HG03354 (cell line): ENCODE measurements at regions not wholly inside any gene's neighbourhood (a gene's known extent, or its start where the extent isn't known, plus 50 kb on each side); places are given as distances from the start of the nearest gene placed in this dataset.
"Not testable (repeated sequence)": the region's sequence is repeated elsewhere in the genome, so short reads cannot be mapped to it uniquely, and the experiment has no call there.

ENCODE experiments used
- ATAC-seq: cut with Tn5 transposase; IDR thresholded peaks from one replicate; pipeline ENCODE4 v1.9.1; 2021; ENCODE audit warnings: mild to moderate bottlenecking; ENCODE audit not compliant: unreplicated experiment, poor library complexity, severe bottlenecking

GRCh38 chr17:31798205-31798724, 60.8 kb downstream of the COPRS start:
- ATAC-seq, result no peak

DNA sequence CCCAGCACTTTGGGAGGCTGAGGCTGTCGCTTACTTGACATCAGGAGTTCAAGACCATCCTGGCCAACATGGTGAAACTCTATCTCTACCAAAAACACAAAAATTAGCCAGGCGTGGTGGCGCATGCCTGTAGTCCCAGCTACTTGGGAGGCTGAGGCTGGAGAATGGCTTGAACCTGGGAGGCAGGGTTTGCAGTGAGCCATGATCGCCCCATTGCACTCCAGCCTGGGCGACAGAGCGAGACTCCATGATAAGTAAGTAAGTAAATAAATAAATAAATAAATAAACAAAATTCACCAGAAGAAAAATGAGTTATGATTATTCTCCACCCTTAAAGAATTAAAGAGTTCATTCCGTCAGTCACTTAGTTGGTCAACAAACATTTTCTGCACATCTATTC, 63.1 kb downstream of the COPRS start:
- ATAC-seq, result not testable (repeated sequence)

DNA sequence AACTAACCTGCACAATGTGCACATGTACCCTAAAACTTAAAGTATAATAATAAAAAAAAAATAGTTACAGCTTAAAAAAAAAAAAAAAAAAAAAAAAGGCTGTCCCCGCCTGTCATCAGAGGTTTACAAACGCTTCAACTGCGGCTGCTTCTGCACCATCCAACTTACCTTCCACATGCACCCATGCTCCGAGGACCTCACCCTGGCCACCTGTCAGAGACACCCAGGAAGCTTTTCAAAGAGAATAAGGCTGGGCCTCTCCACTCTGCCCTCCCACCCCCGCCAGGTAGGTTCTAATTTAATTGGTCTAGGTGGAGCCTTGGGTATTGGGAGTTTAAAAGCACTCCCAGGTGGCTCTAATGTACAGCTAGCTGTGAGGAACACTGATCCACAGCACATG, 64.9 kb downstream of the COPRS start:
- no peak for ATAC-seq

GRCh38 chr17:31793634-31794033, 65.4 kb downstream of the COPRS start:
- not testable (repeated sequence) for ATAC-seq

DNA sequence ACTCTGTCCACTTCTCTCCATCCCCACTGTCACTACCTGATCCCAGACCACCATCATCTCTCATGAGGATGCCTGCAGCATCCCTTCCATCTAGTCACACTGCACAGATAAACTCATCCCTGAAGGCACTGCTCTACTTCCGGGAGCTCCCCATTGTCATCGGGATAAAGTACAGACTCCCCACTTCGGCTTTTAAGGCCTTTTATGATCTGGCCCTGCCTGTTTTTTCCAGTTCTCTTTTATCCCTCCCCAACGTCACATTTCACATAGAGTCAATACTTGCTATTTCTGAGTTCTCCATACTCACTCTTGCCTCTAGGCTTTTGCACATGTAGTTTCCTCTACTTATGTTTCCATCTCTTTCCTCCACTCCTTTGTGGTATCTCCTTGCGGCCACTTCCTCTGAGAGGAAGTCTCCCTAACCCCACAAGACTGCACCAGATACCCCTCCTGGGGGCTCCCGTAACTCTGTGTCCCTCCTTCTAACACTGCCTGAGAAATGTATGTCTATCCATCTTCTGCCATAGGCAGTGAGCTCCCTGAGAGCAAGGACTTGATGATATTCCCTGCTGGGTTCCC, 66.9 kb downstream of the COPRS start:
- ATAC-seq, result no peak

DNA sequence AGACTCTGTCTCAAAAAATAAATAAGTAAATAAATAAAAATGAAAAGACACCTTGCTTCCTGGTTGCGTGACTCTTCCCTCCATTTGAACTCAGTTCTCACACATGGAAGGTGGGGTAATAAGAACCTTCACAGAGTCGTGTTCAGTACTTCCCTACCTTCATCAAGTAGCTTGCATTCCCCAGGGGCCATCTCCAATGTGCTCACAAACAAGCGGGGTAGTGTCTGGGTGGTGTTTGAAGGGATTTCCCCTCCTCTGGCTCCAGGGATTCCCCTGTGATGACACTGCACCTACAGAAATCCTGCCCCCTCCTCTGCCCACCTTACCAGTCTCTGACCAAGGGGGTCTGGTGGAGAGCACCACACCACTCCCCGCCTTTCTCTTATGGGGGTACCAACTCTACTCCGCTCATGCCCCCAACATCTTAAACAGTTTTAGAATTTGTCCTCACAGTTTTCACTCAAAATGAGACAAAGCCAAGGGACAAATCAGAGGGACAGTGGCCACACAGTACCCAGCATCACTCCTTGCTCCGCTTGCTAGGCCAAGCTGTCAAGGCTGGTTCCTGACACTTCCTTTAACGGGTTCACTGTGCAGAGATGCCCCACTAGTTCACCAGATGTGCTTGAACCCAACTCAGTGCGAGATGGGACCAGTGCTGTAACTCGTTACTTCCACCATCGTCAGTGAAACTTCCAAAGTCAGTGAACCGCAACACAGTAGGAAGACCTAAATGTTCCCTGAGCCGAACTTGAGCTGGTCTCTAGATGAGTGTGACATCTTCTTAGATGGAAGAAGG, 69.1 kb downstream of the COPRS start:
- no peak for ATAC-seq

- no peak for ATAC-seq
Measured at GRCh38 chr17:31788956-31789355, 70.1 kb downstream of the COPRS start.

- ATAC-seq, result no peak
Measured at GRCh38 chr17:31788571-31788946, 70.5 kb downstream of the COPRS start.

DNA sequence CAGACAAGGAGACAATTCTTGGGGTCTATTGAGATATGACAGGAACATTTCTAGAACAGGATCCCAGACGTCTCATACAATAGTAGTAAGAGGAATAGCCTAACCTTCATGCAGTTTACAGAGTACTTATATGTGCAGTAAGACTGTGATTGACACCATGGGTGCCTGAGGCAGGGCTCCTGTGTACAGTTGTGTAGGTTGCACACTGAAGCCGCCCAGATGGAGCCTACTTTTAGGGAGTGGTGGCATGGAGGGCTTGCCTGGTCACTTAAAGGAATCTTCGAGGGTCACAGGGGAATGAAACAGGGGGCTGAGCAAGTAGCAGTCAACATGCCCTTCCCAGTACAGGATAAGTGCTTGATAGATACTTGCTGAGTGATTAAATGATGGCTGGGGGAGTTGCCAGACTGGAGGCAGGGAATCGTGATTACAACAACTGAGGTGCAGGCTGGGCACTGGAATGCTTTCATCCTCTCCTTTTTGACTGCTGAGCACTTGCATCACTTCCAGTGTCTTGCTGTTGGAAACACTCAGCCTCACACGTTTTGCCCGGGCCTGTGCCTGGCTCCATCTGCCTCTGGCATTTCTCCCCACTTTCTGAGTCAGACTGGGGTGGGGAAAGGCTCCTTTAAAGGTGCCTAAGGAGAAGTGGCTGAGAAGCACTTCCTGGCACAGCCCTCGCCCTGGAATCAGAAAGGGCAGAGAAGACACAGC, 71.0 kb downstream of the COPRS start:
- ATAC-seq, result no peak

GRCh38 chr17:31786796-31787481, 72.1 kb downstream of the COPRS start:
- ATAC-seq, result no peak

GRCh38 chr17:31780483-31780882, 78.6 kb downstream of the COPRS start:
- no peak for ATAC-seq

DNA sequence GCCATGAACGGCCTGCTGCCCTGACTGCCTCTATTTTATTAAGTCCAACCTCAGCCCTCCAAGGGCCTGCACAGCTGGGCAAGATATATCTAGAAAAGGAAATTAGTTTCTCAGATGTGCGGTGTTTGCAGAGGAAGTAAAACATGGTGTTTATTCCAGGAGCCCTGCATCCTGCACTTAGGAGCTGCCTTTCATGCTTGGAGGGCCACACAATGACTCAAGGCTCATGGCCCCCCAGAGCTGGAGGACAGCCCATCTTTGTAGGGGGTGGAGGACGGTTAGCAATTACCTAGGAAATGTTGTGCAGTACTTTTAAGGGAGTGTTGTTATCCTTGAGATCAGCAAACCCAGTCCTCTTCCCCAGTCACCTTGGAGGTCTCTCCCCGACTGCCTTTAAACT, 80.5 kb downstream of the COPRS start:
- ATAC-seq, result no peak

DNA sequence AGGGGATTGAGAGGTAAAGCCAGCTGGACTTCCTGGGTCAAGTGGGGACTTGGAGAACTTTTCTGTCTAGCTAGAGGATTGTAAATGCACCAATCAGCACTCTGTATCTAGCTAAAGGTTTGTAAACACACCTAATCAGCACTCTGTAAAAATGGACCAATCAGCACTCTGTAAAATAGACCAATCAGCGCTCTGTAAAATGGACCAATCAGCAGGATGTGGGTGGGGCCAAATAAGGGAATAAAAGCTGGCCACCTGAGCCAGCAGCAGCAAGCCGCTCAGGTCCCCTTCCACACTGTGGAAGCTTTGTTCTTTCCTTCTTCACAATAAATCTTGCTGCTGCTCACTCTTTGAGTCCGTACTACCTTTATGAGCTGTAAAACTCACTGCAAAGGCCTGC, 87.7 kb downstream of the COPRS start:
- ATAC-seq, result not testable (repeated sequence)

DNA sequence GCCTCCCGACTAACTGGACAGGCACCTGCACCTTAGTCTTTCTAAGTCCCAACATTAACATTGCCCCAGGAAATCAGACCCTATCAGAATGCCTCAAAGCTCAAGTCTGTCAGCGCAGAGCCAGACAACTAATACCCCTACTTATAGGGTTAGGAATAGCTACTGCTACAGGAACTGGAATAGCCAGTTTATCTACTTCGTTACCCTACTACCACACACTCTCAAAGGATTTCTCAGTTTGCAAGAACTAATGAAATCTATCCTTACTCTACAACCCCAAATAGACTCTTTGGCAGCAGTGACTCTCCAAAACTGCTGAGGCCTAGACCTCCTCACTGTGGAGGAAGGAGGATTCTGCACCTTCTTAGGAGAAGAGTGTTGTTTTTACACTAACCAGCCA, 88.5 kb downstream of the COPRS start:
- not testable (repeated sequence) for ATAC-seq

DNA sequence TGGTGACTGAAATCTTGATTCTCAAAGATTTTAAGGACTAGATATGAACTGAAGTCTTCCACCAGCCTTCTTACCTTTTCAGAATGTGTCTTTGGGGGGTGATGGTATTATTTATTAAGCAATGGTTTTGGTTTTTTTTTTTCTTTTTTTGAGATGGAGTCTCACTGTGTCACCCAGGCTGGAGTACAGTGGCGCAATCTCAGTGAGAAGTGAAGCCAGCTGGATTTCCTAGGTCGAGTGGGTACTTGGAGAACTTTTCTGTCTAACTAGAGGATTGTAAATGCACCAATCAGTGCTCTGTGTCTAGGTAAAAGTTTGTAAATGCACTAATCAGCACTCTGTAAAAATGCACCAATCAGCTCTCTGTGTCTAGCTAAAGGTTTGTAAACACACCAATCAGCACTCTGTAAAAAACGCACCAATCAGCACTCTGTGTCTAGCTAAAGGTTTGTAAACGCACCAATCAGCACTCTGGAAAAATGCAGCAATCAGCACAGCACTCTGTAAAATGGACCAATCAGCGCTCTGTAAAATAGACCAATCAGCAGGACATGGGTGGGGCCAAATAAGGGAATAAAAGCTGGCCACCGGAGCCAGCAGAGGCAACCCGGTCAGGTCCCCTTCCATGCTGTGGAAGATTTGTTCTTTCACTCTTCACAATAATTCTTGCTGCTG, 97.1 kb downstream of the COPRS start:
- not testable (repeated sequence) for ATAC-seq

DNA sequence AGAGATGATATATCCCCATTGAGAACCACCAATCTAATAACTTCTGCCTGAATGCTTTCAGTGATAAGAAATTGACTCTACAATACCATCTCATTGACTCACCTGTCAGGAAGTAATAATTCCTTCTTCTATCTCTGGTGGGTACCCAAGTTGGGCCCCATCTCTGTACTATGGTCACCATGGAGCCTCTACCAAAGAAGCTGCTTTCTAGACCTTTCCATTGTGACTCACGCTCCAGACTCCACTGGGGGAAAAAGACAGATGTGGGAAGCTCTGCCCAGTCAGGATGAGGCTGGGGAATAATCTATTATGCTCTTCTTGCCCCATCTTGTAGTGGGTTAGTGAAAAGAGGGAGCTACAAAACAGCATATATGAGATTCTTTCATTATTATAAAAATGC, 100.4 kb downstream of the COPRS start:
- ATAC-seq, result no peak

GRCh38 chr17:31757097-31757496, 101.9 kb downstream of the COPRS start:
- ATAC-seq, result no peak

GRCh38 chr17:31754239-31754945, 104.7 kb downstream of the COPRS start:
- no peak for ATAC-seq

- ATAC-seq, result no peak
Measured at GRCh38 chr17:31753011-31753410, 106.0 kb downstream of the COPRS start.
